ENCODE measurements at regions not wholly inside any gene's neighbourhood (a gene's known extent, or its start where the extent isn't known, plus 50 kb on each side); places are given as distances from the start of the nearest gene placed in this dataset.

- no peaks in the 10 kb centered on the region for H3K9me3 ChIP-seq
- no peak overlapping the region for H3K27ac ChIP-seq
- H3K27me3 ChIP-seq (ENCODE audit: low read depth) = peaks cover 4% of the 10 kb centered on the region
- H3K4me3 ChIP-seq = no peak overlapping the region
- H3K4me1 ChIP-seq = no peaks in the 10 kb centered on the region
- H3K36me3 ChIP-seq = no peaks in the 10 kb centered on the region
- intact Hi-C loops (cut with DNase I) = no loop called here
- ATAC-seq = no peak
- peak; percentile 30 for DNase-seq
- TF ChIP-seq CTCF (IDR thresholded peaks at IDR 0.05) = no peak
Observed at GRCh38 chr2:97359861-97360584, 229.7 kb downstream of the ANKRD36B start.

DNA sequence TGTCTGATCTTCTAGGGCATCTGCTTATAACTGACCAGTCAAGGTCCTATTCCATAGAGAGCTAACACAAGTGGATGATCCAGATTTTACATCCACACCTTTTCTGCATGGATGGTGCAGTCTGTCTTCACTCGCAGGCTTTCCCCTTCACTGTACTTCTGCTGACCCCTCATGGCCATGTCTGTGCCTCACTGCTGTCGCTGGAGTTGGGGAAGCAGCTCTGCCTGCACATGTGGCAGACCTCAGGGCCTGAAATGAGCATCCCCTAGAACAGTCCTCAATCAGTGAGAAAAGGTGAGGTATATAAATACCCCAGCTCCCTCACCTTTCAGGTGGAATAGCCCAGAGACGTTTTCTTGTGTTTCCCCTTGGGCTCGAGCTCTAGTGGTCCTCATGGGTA is 233.8 kb downstream of the ANKRD36B start:
- ATAC-seq (no peak), DNase-seq (no peak)
- H3K36me3 ChIP-seq = no peaks in the 10 kb centered on the region
- H3K27me3 ChIP-seq (ENCODE audit: low read depth) = peaks cover 4% of the 10 kb centered on the region
- H3K27ac ChIP-seq = no peak overlapping the region
- H3K4me1 ChIP-seq = no peaks in the 10 kb centered on the region
- no peak for TF ChIP-seq CTCF (IDR thresholded peaks at IDR 0.05)
- H3K4me3 ChIP-seq = no peak overlapping the region
- H3K9me3 ChIP-seq = no peaks in the 10 kb centered on the region
- intact Hi-C loops (cut with DNase I) = no loop called here

DNA sequence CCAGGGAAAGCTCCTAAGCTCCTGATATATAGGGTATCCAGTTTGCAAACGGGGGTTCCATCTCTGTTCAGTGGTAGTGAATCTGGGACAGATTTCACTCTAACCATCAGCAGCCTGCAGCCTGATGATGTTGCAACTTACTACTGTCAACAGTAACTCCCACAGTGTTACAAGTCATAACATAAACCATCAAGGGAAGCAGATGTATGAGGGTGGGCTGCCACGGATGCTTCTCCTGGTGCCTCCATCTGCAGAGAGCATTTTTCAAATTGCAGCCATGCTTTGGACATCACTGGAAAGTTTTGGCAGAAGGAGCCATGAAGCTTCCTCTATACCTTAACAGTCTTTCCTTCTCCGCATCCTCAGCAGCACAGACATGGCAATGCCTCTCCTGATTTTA is 234.5 kb downstream of the ANKRD36B start:
- Histone ChIP-seq H3K9me3 (no peaks in the 10 kb centered on the region), H3K4me3 (no peak overlapping the region), H3K27ac (no peak overlapping the region), H3K36me3 (no peaks in the 10 kb centered on the region), H3K27me3 (ENCODE audit: low read depth) (peaks cover 4% of the 10 kb centered on the region), H3K4me1 (no peaks in the 10 kb centered on the region)
- intact Hi-C loops (cut with DNase I) = no loop called here
- ATAC-seq (no peak), DNase-seq (no peak)
- no peak for TF ChIP-seq CTCF (IDR thresholded peaks at IDR 0.05)

GRCh38 chr2:97354576-97354975 is 235.1 kb downstream of the ANKRD36B start:
- intact Hi-C loops (cut with DNase I) = no loop called here
- Histone ChIP-seq H3K27me3 (ENCODE audit: low read depth) (peaks cover 4% of the 10 kb centered on the region), H3K9me3 (no peaks in the 10 kb centered on the region), H3K4me3 (no peak overlapping the region), H3K36me3 (no peaks in the 10 kb centered on the region), H3K4me1 (no peaks in the 10 kb centered on the region), H3K27ac (no peak overlapping the region)
- ATAC-seq = no peak
- DNase-seq = no peak
- TF ChIP-seq CTCF (IDR thresholded peaks at IDR 0.05) = no peak

DNA sequence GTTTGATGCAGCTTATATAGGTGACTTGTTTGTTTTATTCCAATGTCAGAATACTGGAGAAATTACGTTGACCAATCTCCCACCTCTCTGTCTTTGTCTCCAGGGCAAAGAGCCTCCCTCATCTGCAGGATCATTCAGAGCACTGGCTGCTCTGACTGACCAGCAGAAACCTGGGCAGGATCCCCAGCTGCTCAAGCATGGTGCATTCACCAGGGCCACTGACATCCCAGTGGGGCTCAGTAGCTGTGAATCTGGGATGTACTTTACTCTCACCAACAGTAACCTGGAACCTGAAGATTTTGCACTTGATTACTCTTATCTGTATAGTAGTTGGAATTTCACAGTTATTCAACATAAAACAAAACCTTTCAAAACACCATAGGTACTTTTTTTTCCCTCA is 235.9 kb downstream of the ANKRD36 start:
- Histone ChIP-seq H3K9me3 (no peaks in the 10 kb centered on the region), H3K27ac (no peak overlapping the region), H3K36me3 (no peaks in the 10 kb centered on the region), H3K4me3 (no peak overlapping the region), H3K27me3 (ENCODE audit: low read depth) (no peaks in the 10 kb centered on the region), H3K4me1 (no peaks in the 10 kb centered on the region)
- no peak for TF ChIP-seq CTCF (IDR thresholded peaks at IDR 0.05)
- no peak for DNase-seq
- intact Hi-C loops (cut with DNase I) = no loop called here
- no peak for ATAC-seq
